ENCODE measurements at regions not wholly inside any gene's neighbourhood (a gene's known extent, or its start where the extent isn't known, plus 50 kb on each side); places are given as distances from the start of the nearest gene placed in this dataset.

- ATAC-seq (no peak), DNase-seq (no peak)
- Histone ChIP-seq H3K36me3 (no peaks in the 10 kb centered on the region), H3K27me3 (no peaks in the 10 kb centered on the region), H3K4me1 (no peaks in the 10 kb centered on the region), H3K9me3 (no peaks in the 10 kb centered on the region), H3K27ac (no peak overlapping the region), H3K4me3 (no peak overlapping the region)
- intact Hi-C loops (cut with DNase I), result no loop called here
- no peak for TF ChIP-seq CTCF (IDR thresholded peaks at IDR 0.05)
Measured at GRCh38 chr5:56449071-56449640, 216.0 kb upstream of the ANKRD55 start.

GRCh38 chr5:56447656-56448055, 214.5 kb upstream of the ANKRD55 start:
- ATAC-seq (no peak), DNase-seq (no peak)
- no peak overlapping the region for H3K27ac ChIP-seq
- no peaks in the 10 kb centered on the region for H3K36me3 ChIP-seq
- no peaks in the 10 kb centered on the region for H3K4me1 ChIP-seq
- no peaks in the 10 kb centered on the region for H3K9me3 ChIP-seq
- intact Hi-C loops (cut with DNase I), result no loop called here
- no peak for TF ChIP-seq CTCF (IDR thresholded peaks at IDR 0.05)
- H3K4me3 ChIP-seq, result no peak overlapping the region
- no peaks in the 10 kb centered on the region for H3K27me3 ChIP-seq

- no peaks in the 10 kb centered on the region for H3K9me3 ChIP-seq
- H3K36me3 ChIP-seq, result no peaks in the 10 kb centered on the region
- no peak for DNase-seq
- no peaks in the 10 kb centered on the region for H3K4me1 ChIP-seq
- TF ChIP-seq CTCF (IDR thresholded peaks at IDR 0.05), result no peak
- ATAC-seq, result peak; percentile 36
- intact Hi-C loops (cut with DNase I), result no loop called here
- no peak overlapping the region for H3K27ac ChIP-seq
- H3K4me3 ChIP-seq, result no peak overlapping the region
- H3K27me3 ChIP-seq, result no peaks in the 10 kb centered on the region
Measured at GRCh38 chr5:56447232-56447631, 214.1 kb upstream of the ANKRD55 start.

- H3K4me1 ChIP-seq, result no peaks in the 10 kb centered on the region
- no peaks in the 10 kb centered on the region for H3K27me3 ChIP-seq
- TF ChIP-seq CTCF (IDR thresholded peaks at IDR 0.05), result no peak
- H3K27ac ChIP-seq, result no peak overlapping the region
- H3K9me3 ChIP-seq, result no peaks in the 10 kb centered on the region
- no peaks in the 10 kb centered on the region for H3K36me3 ChIP-seq
- DNase-seq, result no peak
- intact Hi-C loops (cut with DNase I), result no loop called here
- ATAC-seq, result no peak
- H3K4me3 ChIP-seq, result no peak overlapping the region
Measured at GRCh38 chr5:56446728-56447127, 213.6 kb upstream of the ANKRD55 start.

- H3K27ac ChIP-seq, result no peak overlapping the region
- H3K36me3 ChIP-seq, result no peaks in the 10 kb centered on the region
- ATAC-seq (no peak), DNase-seq (no peak)
- H3K9me3 ChIP-seq, result no peaks in the 10 kb centered on the region
- H3K4me3 ChIP-seq, result no peak overlapping the region
- no peaks in the 10 kb centered on the region for H3K4me1 ChIP-seq
- no peak for TF ChIP-seq CTCF (IDR thresholded peaks at IDR 0.05)
- H3K27me3 ChIP-seq, result no peaks in the 10 kb centered on the region
- intact Hi-C loops (cut with DNase I), result no loop called here
Measured at GRCh38 chr5:56443826-56444225, 210.7 kb upstream of the ANKRD55 start.

All from upper lobe of right lung (tissue), 1 donor.